ENCODE measurements at regions not wholly inside any gene's neighbourhood (a gene's known extent, or its start where the extent isn't known, plus 50 kb on each side); places are given as distances from the start of the nearest gene placed in this dataset.
"Not testable (repeated sequence)": the region's sequence is repeated elsewhere in the genome, so short reads cannot be mapped to it uniquely, and the experiment has no call there.

- H3K27me3 Mint-ChIP-seq (ENCODE audit: low read depth); H3K4me3 Mint-ChIP-seq (ENCODE audit: low read depth); H3K27ac Mint-ChIP-seq; intact Hi-C loops (cut with micrococcal nuclease); DNase-seq (ENCODE audit: low spot score); H3K9me3 Mint-ChIP-seq: not testable (repeated sequence)
- Mint-ChIP-seq H3K4me1 (ENCODE audit: low read depth) (peaks cover 15% of the 10 kb centered on the region), H3K36me3 (ENCODE audit: low read depth) (peaks cover 31% of the 10 kb centered on the region)
Measured at GRCh38 chr7:128561116-128561722, 84.7 kb downstream of the METTL2B start.

- H3K9me3 Mint-ChIP-seq; DNase-seq (ENCODE audit: low spot score); intact Hi-C loops (cut with micrococcal nuclease); H3K27ac Mint-ChIP-seq; H3K4me3 Mint-ChIP-seq (ENCODE audit: low read depth); H3K27me3 Mint-ChIP-seq (ENCODE audit: low read depth): not testable (repeated sequence)
- peaks cover 15% of the 10 kb centered on the region for H3K4me1 Mint-ChIP-seq (ENCODE audit: low read depth)
- peaks cover 31% of the 10 kb centered on the region for H3K36me3 Mint-ChIP-seq (ENCODE audit: low read depth)
Measured at GRCh38 chr7:128562795-128563194, 86.2 kb downstream of the METTL2B start.

GRCh38 chr7:128564123-128564700, 87.7 kb downstream of the METTL2B start:
- H3K4me3 Mint-ChIP-seq (ENCODE audit: low read depth); DNase-seq (ENCODE audit: low spot score); H3K27ac Mint-ChIP-seq; intact Hi-C loops (cut with micrococcal nuclease); H3K27me3 Mint-ChIP-seq (ENCODE audit: low read depth); H3K9me3 Mint-ChIP-seq: not testable (repeated sequence)
- Mint-ChIP-seq H3K4me1 (ENCODE audit: low read depth) (peaks cover 15% of the 10 kb centered on the region), H3K36me3 (ENCODE audit: low read depth) (peaks cover 36% of the 10 kb centered on the region)

GRCh38 chr7:128564932-128565864, 88.7 kb downstream of the METTL2B start:
- intact Hi-C loops (cut with micrococcal nuclease); DNase-seq (ENCODE audit: low spot score); H3K4me3 Mint-ChIP-seq (ENCODE audit: low read depth); H3K27ac Mint-ChIP-seq; H3K9me3 Mint-ChIP-seq; H3K27me3 Mint-ChIP-seq (ENCODE audit: low read depth): not testable (repeated sequence)
- H3K4me1 Mint-ChIP-seq (ENCODE audit: low read depth), result peaks cover 12% of the 10 kb centered on the region
- H3K36me3 Mint-ChIP-seq (ENCODE audit: low read depth), result peaks cover 31% of the 10 kb centered on the region

GRCh38 chr7:128575277-128575676, 96.8 kb upstream of the GARIN1A start:
- DNase-seq (ENCODE audit: low spot score); H3K27me3 Mint-ChIP-seq (ENCODE audit: low read depth); H3K27ac Mint-ChIP-seq; intact Hi-C loops (cut with micrococcal nuclease); H3K4me1 Mint-ChIP-seq (ENCODE audit: low read depth); H3K4me3 Mint-ChIP-seq (ENCODE audit: low read depth); H3K9me3 Mint-ChIP-seq: not testable (repeated sequence)
- H3K36me3 Mint-ChIP-seq (ENCODE audit: low read depth), result peaks cover 37% of the 10 kb centered on the region

GRCh38 chr7:128576953-128577352, 95.1 kb upstream of the GARIN1A start:
- peaks cover 42% of the 10 kb centered on the region for H3K36me3 Mint-ChIP-seq (ENCODE audit: low read depth)
- H3K4me3 Mint-ChIP-seq (ENCODE audit: low read depth); H3K27ac Mint-ChIP-seq; H3K27me3 Mint-ChIP-seq (ENCODE audit: low read depth); DNase-seq (ENCODE audit: low spot score); H3K4me1 Mint-ChIP-seq (ENCODE audit: low read depth); intact Hi-C loops (cut with micrococcal nuclease); H3K9me3 Mint-ChIP-seq: not testable (repeated sequence)

- H3K36me3 Mint-ChIP-seq (ENCODE audit: low read depth), result peaks cover 34% of the 10 kb centered on the region
- intact Hi-C loops (cut with micrococcal nuclease); H3K27me3 Mint-ChIP-seq (ENCODE audit: low read depth); H3K27ac Mint-ChIP-seq; DNase-seq (ENCODE audit: low spot score); H3K4me3 Mint-ChIP-seq (ENCODE audit: low read depth); H3K9me3 Mint-ChIP-seq; H3K4me1 Mint-ChIP-seq (ENCODE audit: low read depth): not testable (repeated sequence)
Measured at GRCh38 chr7:128579843-128580242, 92.2 kb upstream of the GARIN1A start.

GRCh38 chr7:128581100-128581499, 91.0 kb upstream of the GARIN1A start:
- H3K27me3 Mint-ChIP-seq (ENCODE audit: low read depth); H3K27ac Mint-ChIP-seq; intact Hi-C loops (cut with micrococcal nuclease); H3K4me1 Mint-ChIP-seq (ENCODE audit: low read depth); H3K4me3 Mint-ChIP-seq (ENCODE audit: low read depth); H3K9me3 Mint-ChIP-seq; DNase-seq (ENCODE audit: low spot score): not testable (repeated sequence)
- peaks cover 30% of the 10 kb centered on the region for H3K36me3 Mint-ChIP-seq (ENCODE audit: low read depth)

GRCh38 chr7:128581825-128582561, 90.1 kb upstream of the GARIN1A start:
- H3K4me3 Mint-ChIP-seq (ENCODE audit: low read depth); H3K4me1 Mint-ChIP-seq (ENCODE audit: low read depth); H3K27me3 Mint-ChIP-seq (ENCODE audit: low read depth); DNase-seq (ENCODE audit: low spot score); H3K9me3 Mint-ChIP-seq; H3K27ac Mint-ChIP-seq; intact Hi-C loops (cut with micrococcal nuclease): not testable (repeated sequence)
- H3K36me3 Mint-ChIP-seq (ENCODE audit: low read depth), result peaks cover 38% of the 10 kb centered on the region

- H3K9me3 Mint-ChIP-seq; H3K4me3 Mint-ChIP-seq (ENCODE audit: low read depth); intact Hi-C loops (cut with micrococcal nuclease); H3K4me1 Mint-ChIP-seq (ENCODE audit: low read depth); H3K27me3 Mint-ChIP-seq (ENCODE audit: low read depth); H3K27ac Mint-ChIP-seq; DNase-seq (ENCODE audit: low spot score): not testable (repeated sequence)
- peaks cover 29% of the 10 kb centered on the region for H3K36me3 Mint-ChIP-seq (ENCODE audit: low read depth)
Measured at GRCh38 chr7:128586715-128587114, 85.4 kb upstream of the GARIN1A start.

- H3K36me3 Mint-ChIP-seq (ENCODE audit: low read depth), result peaks cover 38% of the 10 kb centered on the region
- H3K27ac Mint-ChIP-seq, result no peak overlapping the region
- no peaks in the 10 kb centered on the region for H3K9me3 Mint-ChIP-seq
- no peak overlapping the region for H3K4me3 Mint-ChIP-seq (ENCODE audit: low read depth)
- no peaks in the 10 kb centered on the region for H3K27me3 Mint-ChIP-seq (ENCODE audit: low read depth)
- H3K4me1 Mint-ChIP-seq (ENCODE audit: low read depth), result no peaks in the 10 kb centered on the region
- intact Hi-C loops (cut with micrococcal nuclease), result no loop called here
- no peak for DNase-seq (ENCODE audit: low spot score)
Measured at GRCh38 chr7:128591705-128592104, 80.4 kb upstream of the GARIN1A start.

- peaks cover 39% of the 10 kb centered on the region for H3K36me3 Mint-ChIP-seq (ENCODE audit: low read depth)
- H3K9me3 Mint-ChIP-seq, result not testable (repeated sequence)
Measured at GRCh38 chr7:128592209-128592608, 79.9 kb upstream of the GARIN1A start.

More at GRCh38 chr7:128592209-128592608, 79.9 kb upstream of the GARIN1A start:
- H3K27me3 Mint-ChIP-seq (ENCODE audit: low read depth); H3K27ac Mint-ChIP-seq; intact Hi-C loops (cut with micrococcal nuclease); DNase-seq (ENCODE audit: low spot score); H3K4me1 Mint-ChIP-seq (ENCODE audit: low read depth); H3K4me3 Mint-ChIP-seq (ENCODE audit: low read depth): not testable (repeated sequence)

All from activated T-helper 2 cell treated with anti-CD3 and anti-CD28 coated beads, Interferon-gamma antibody, Interleukin-2, Interleukin-4, amounts not matched to agents 10 μg/mL and 5 μg/mL and 100 μg/mL, durations not matched to agents 14 hours and 24 hours and 36 hours (primary cell).